Sigmoid colon (tissue), 4 donors: ENCODE measurements at regions not wholly inside any gene's neighbourhood (a gene's known extent, or its start where the extent isn't known, plus 50 kb on each side); places are given as distances from the start of the nearest gene placed in this dataset.

Experiments
- EP300 ChIP-seq, 4 donors: sonication (generic); formaldehyde crosslinking; IDR thresholded peaks; one replicate each; pipeline ENCODE4 v1.6.1; 2017; ENCODE audit warnings: antibody characterized with exemption in 4 of 4
- POLR2A ChIP-seq, 2 donors: fragments of 450-650 bp; IDR thresholded peaks; one replicate each; pipeline ENCODE4 v1.6.1; 2016; ENCODE audit warnings: antibody characterized with exemption in 2 of 2, mild to moderate bottlenecking in 2 of 2, moderate library complexity in 2 of 2
- POLR2AphosphoS5 ChIP-seq, 4 donors: sonication (generic); formaldehyde crosslinking; IDR thresholded peaks; one replicate each; pipeline ENCODE4 v1.6.1; 2017; ENCODE audit warnings: antibody characterized with exemption in 4 of 4
- TF ChIP-seq, protein P1 (sequence below), 4 experiments: fragments of 450-650 bp in 3 of 4; fragments of 200-600 bp in 1 of 4; IDR thresholded peaks; one replicate each; pipeline ENCODE4 v1.5.1; 2016 to 2019; ENCODE audit warnings: antibody characterized with exemption in 4 of 4, mild to moderate bottlenecking in 3 of 4, moderate library complexity in 2 of 4

GRCh38 chr14:87638196-87638595 lies 354.8 kb downstream of the GALC start:
- TF ChIP-seq, protein P1, sequence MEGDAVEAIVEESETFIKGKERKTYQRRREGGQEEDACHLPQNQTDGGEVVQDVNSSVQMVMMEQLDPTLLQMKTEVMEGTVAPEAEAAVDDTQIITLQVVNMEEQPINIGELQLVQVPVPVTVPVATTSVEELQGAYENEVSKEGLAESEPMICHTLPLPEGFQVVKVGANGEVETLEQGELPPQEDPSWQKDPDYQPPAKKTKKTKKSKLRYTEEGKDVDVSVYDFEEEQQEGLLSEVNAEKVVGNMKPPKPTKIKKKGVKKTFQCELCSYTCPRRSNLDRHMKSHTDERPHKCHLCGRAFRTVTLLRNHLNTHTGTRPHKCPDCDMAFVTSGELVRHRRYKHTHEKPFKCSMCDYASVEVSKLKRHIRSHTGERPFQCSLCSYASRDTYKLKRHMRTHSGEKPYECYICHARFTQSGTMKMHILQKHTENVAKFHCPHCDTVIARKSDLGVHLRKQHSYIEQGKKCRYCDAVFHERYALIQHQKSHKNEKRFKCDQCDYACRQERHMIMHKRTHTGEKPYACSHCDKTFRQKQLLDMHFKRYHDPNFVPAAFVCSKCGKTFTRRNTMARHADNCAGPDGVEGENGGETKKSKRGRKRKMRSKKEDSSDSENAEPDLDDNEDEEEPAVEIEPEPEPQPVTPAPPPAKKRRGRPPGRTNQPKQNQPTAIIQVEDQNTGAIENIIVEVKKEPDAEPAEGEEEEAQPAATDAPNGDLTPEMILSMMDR (IDR thresholded peaks at IDR 0.05) = no peak
- no peak for TF ChIP-seq POLR2A (IDR thresholded peaks at IDR 0.05)
- no peak for TF ChIP-seq POLR2AphosphoS5 (IDR thresholded peaks at IDR 0.05)
- no peak for TF ChIP-seq EP300 (IDR thresholded peaks at IDR 0.05)
